ENCODE measurements at regions not wholly inside any gene's neighbourhood (a gene's known extent, or its start where the extent isn't known, plus 50 kb on each side); places are given as distances from the start of the nearest gene placed in this dataset.

DNA sequence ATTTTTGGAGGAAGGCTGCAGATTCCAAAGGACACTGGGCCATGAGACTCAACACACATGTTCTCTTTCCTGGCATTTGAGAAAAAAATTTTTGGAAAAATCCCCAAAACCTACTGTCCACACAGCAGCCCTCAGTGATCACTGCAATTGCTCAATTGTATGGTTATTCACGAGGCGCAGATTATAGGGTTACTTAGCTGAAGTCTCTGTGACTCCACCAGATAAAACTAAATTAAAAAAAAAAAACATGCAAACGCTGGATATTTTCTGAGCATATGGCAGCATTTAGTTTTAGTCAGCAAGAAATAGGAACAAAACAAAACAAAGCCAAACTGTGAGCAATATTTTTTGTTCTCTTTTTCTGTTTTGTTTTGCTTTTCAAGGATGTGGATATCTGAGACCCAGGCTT lies 83.8 kb upstream of the FAM20A start:
- Mint-ChIP-seq H3K27ac (no peak overlapping the region), H3K9me3 (ENCODE audit: low read depth) (peaks cover 7% of the 10 kb centered on the region), H3K4me1 (ENCODE audit: low read depth) (peaks cover 2% of the 10 kb centered on the region), H3K27me3 (peaks cover 5% of the 10 kb centered on the region), H3K36me3 (ENCODE audit: insufficient read depth) (no peaks in the 10 kb centered on the region), H3K4me3 (ENCODE audit: low read depth) (no peak overlapping the region)
- TF ChIP-seq, protein P1, sequence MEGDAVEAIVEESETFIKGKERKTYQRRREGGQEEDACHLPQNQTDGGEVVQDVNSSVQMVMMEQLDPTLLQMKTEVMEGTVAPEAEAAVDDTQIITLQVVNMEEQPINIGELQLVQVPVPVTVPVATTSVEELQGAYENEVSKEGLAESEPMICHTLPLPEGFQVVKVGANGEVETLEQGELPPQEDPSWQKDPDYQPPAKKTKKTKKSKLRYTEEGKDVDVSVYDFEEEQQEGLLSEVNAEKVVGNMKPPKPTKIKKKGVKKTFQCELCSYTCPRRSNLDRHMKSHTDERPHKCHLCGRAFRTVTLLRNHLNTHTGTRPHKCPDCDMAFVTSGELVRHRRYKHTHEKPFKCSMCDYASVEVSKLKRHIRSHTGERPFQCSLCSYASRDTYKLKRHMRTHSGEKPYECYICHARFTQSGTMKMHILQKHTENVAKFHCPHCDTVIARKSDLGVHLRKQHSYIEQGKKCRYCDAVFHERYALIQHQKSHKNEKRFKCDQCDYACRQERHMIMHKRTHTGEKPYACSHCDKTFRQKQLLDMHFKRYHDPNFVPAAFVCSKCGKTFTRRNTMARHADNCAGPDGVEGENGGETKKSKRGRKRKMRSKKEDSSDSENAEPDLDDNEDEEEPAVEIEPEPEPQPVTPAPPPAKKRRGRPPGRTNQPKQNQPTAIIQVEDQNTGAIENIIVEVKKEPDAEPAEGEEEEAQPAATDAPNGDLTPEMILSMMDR (IDR thresholded peaks at IDR 0.05; ENCODE audit: unreplicated experiment): no peak
- no peak for DNase-seq (ENCODE audit: low spot score, unreplicated experiment)

DNA sequence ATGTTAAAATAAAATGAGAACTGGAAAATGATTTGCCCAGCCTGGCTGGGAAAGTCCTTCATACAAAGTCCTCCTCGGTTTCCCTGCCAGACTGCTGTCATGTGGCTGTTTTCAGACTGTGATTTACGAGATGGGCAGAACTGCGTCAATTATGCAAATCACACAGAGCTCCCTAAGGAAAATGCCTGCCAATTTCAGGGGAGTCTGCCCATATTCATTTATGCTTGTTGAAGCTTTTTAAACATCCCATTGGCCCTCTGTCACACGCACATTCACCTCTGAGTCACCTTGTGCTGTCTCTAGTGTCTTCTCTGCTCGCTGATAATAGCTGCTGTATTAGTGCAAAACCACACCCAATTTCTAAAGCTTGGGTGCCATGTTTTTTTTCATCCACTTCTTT lies 81.7 kb upstream of the FAM20A start:
- no peaks in the 10 kb centered on the region for H3K36me3 Mint-ChIP-seq (ENCODE audit: insufficient read depth)
- no peak overlapping the region for H3K4me3 Mint-ChIP-seq (ENCODE audit: low read depth)
- no peak overlapping the region for H3K27ac Mint-ChIP-seq
- no peaks in the 10 kb centered on the region for H3K4me1 Mint-ChIP-seq (ENCODE audit: low read depth)
- peaks cover 7% of the 10 kb centered on the region for H3K9me3 Mint-ChIP-seq (ENCODE audit: low read depth)
- peaks cover 3% of the 10 kb centered on the region for H3K27me3 Mint-ChIP-seq
- DNase-seq (ENCODE audit: low spot score, unreplicated experiment): no peak
- TF ChIP-seq, protein P1 (IDR thresholded peaks at IDR 0.05; ENCODE audit: unreplicated experiment): no peak

DNA sequence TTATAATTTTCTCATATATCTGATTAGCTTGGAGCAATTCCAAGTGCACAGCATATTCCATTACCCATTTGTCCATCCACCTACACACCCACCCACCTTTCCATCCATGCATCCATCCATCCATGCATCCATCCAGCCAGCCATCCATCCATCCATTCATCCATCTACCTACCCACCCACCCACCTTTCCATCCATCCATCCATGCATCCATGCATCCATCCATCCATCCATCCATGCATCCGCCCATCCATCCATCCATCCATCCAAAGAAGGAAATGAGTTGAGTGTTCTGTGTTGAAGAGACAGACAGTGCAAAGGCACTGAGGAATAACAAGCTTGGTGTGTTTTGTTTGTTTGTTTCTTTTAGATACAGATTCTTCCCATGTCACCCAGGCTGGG lies 78.7 kb upstream of the FAM20A start:
- no peak overlapping the region for H3K27ac Mint-ChIP-seq
- peaks cover 10% of the 10 kb centered on the region for H3K27me3 Mint-ChIP-seq
- H3K36me3 Mint-ChIP-seq (ENCODE audit: insufficient read depth): no peaks in the 10 kb centered on the region
- H3K4me3 Mint-ChIP-seq (ENCODE audit: low read depth): no peak overlapping the region
- TF ChIP-seq, protein P1 (IDR thresholded peaks at IDR 0.05; ENCODE audit: unreplicated experiment): no peak
- H3K9me3 Mint-ChIP-seq (ENCODE audit: low read depth): peaks cover 7% of the 10 kb centered on the region
- no peak for DNase-seq (ENCODE audit: low spot score, unreplicated experiment)
- peaks cover 2% of the 10 kb centered on the region for H3K4me1 Mint-ChIP-seq (ENCODE audit: low read depth)

DNA sequence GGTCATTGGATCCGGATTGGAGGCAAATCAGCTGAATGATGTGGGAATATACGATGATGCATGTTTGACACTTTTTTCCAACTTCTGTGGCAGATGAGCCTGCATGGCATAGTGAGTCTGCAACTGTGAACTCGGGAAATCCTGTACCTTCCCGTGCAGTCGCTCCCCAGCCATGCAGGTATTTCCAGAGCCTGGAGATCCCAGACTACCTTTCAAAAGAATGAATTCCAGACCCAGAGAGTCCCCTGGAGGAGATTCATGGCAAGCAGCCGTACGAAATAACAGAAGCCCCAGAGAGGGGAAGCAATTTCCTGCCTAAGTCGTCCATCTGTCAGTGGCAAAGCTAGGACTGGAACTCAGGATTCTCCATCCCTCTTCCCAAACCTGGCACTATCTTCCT lies 75.7 kb upstream of the FAM20A start:
- no peaks in the 10 kb centered on the region for H3K9me3 Mint-ChIP-seq (ENCODE audit: low read depth)
- no peaks in the 10 kb centered on the region for H3K36me3 Mint-ChIP-seq (ENCODE audit: insufficient read depth)

DNA sequence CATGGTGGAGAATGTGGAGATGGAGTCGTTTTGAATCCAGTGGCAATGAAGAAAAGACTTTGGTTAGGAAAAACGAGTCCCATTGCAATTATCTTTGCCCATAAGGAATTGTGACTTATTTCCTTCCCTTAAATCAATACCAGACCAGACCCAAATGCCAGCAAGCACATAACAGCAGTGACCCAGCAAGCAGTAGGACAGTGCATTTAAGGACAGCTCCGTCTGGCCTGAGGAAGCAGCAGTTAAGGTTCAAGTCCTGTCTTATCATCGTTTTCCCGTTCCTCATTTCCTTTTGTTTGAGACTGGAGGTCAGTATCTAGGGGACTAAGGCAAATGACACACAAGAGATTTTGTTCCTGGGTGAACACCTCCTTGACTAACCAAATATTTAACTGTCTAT lies 74.6 kb upstream of the FAM20A start:
- H3K27me3 Mint-ChIP-seq: peaks cover 19% of the 10 kb centered on the region
- DNase-seq (ENCODE audit: low spot score, unreplicated experiment): no peak
- no peak overlapping the region for H3K4me3 Mint-ChIP-seq (ENCODE audit: low read depth)
- H3K4me1 Mint-ChIP-seq (ENCODE audit: low read depth): peaks cover 2% of the 10 kb centered on the region
- TF ChIP-seq, protein P1 (IDR thresholded peaks at IDR 0.05; ENCODE audit: unreplicated experiment): no peak
- no peaks in the 10 kb centered on the region for H3K36me3 Mint-ChIP-seq (ENCODE audit: insufficient read depth)
- H3K27ac Mint-ChIP-seq: no peak overlapping the region
- H3K9me3 Mint-ChIP-seq (ENCODE audit: low read depth): no peaks in the 10 kb centered on the region

More for the DNA sequence above, 75.7 kb upstream of the FAM20A start:
- no peak for DNase-seq (ENCODE audit: low spot score, unreplicated experiment)
- TF ChIP-seq, protein P1 (IDR thresholded peaks at IDR 0.05; ENCODE audit: unreplicated experiment): no peak
- Mint-ChIP-seq H3K27ac (no peak overlapping the region), H3K27me3 (peaks cover 14% of the 10 kb centered on the region), H3K4me3 (ENCODE audit: low read depth) (no peak overlapping the region), H3K4me1 (ENCODE audit: low read depth) (peaks cover 2% of the 10 kb centered on the region)
